ENCODE measurements at regions not wholly inside any gene's neighbourhood (a gene's known extent, or its start where the extent isn't known, plus 50 kb on each side); places are given as distances from the start of the nearest gene placed in this dataset.

DNA sequence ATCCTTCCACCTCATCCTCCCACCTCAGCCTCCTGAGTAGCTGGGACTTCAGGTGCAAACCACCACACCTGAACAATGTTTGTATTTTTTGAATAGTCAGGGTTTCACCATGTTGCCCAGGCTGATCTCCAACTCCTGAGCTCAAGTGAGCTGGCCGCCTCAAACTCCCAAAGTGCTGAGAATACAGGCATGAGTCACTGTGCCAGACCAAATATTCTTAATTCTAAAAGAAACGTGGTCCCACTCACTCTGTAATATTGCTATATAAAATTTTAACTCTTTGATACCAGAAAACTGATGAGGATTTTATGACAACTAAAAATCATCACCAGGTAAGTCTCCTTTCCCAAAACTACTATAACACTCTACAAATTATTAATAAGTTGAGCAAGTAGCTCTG, 716.8 kb upstream of the GJE1 start:
- no peak for ATAC-seq
- DNase-seq: no peak
- Histone ChIP-seq H3K4me1 (no peaks in the 10 kb centered on the region), H3K4me3 (no peak overlapping the region), H3K27ac (no peak overlapping the region), H3K36me3 (no peaks in the 10 kb centered on the region), H3K9me3 (peaks cover under 1% of the 10 kb centered on the region), H3K27me3 (ENCODE audit: low read depth) (no peaks in the 10 kb centered on the region)
- intact Hi-C loops (cut with DNase I): no loop called here
- TF ChIP-seq, protein P1, sequence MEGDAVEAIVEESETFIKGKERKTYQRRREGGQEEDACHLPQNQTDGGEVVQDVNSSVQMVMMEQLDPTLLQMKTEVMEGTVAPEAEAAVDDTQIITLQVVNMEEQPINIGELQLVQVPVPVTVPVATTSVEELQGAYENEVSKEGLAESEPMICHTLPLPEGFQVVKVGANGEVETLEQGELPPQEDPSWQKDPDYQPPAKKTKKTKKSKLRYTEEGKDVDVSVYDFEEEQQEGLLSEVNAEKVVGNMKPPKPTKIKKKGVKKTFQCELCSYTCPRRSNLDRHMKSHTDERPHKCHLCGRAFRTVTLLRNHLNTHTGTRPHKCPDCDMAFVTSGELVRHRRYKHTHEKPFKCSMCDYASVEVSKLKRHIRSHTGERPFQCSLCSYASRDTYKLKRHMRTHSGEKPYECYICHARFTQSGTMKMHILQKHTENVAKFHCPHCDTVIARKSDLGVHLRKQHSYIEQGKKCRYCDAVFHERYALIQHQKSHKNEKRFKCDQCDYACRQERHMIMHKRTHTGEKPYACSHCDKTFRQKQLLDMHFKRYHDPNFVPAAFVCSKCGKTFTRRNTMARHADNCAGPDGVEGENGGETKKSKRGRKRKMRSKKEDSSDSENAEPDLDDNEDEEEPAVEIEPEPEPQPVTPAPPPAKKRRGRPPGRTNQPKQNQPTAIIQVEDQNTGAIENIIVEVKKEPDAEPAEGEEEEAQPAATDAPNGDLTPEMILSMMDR (IDR thresholded peaks at IDR 0.05): no peak

DNA sequence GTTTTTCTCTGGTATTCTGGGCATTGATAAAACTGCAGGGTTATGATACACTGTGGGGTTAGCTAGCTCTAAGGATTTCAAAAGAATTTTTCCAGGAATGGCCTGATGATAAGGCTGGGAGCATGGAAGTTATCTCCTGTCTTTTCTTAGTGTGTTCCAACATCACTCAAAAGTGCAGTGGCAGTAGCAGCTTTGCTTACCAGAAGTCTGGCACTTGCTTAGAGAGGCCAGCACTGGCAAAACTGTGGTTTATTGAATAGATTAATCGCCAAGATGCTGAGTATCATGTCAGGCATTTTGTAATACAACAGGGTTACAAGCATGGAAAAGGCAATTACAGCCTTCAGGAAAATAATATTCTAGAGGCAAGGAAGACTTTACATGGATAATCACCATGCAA, 719.5 kb upstream of the GJE1 start:
- Histone ChIP-seq H3K9me3 (peaks cover 13% of the 10 kb centered on the region), H3K27me3 (ENCODE audit: low read depth) (no peaks in the 10 kb centered on the region), H3K27ac (no peak overlapping the region), H3K4me1 (no peaks in the 10 kb centered on the region), H3K36me3 (no peaks in the 10 kb centered on the region), H3K4me3 (no peak overlapping the region)
- ATAC-seq (no peak), DNase-seq (no peak)
- TF ChIP-seq, protein P1 (IDR thresholded peaks at IDR 0.05): no peak
- intact Hi-C loops (cut with DNase I): no loop called here

DNA sequence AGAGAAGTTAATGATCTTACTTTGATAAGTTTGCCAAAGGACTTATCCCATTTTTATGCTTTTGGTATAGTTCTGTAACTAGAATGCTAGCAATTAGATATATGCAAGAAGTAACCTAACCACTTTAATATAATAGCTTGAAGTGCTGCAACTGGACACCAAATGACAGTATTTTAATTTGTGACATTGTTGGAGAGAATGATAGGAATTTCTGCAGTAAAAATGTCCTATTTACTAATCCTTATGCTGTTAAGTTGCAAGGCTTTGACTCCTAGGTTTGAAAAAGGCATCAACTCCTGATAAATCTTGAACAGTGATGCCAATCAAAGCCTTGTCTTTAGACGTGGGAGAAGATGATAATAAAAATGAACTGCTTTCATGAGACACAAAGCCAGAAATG, 726.0 kb upstream of the GJE1 start:
- Histone ChIP-seq H3K27ac (no peak overlapping the region), H3K36me3 (no peaks in the 10 kb centered on the region), H3K9me3 (peaks cover 22% of the 10 kb centered on the region), H3K27me3 (ENCODE audit: low read depth) (no peaks in the 10 kb centered on the region), H3K4me1 (peaks cover 17% of the 10 kb centered on the region), H3K4me3 (no peak overlapping the region)
- ATAC-seq (no peak), DNase-seq (no peak)
- intact Hi-C loops (cut with DNase I): no loop called here
- TF ChIP-seq, protein P1 (IDR thresholded peaks at IDR 0.05): no peak

DNA sequence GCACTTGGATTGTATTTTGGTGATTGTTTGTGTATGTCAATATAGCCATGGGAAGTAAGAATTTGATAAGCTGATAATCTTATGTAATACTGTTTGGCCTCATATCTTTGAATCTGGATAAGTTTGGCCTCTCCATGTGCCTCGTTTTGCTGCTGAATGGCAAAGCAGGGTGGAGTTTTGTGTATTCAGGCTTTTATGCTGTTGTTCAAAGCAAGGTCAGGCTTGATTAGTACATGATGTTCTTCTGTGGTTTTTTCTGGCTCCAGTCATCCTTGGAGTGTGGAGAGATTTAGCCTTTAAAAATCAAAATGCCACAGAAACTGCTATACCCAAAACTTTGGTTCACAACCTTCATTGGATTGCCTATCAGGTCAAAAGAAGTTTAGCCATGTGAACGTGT, 728.9 kb upstream of the GJE1 start:
- Histone ChIP-seq H3K4me3 (no peak overlapping the region), H3K36me3 (no peaks in the 10 kb centered on the region), H3K27ac (no peak overlapping the region), H3K27me3 (ENCODE audit: low read depth) (no peaks in the 10 kb centered on the region), H3K9me3 (peaks cover 15% of the 10 kb centered on the region), H3K4me1 (peaks cover 17% of the 10 kb centered on the region)
- intact Hi-C loops (cut with DNase I): no loop called here
- ATAC-seq (peak; percentile 41 to 46), DNase-seq (no peak)
- TF ChIP-seq, protein P1 (IDR thresholded peaks at IDR 0.05): no peak

DNA sequence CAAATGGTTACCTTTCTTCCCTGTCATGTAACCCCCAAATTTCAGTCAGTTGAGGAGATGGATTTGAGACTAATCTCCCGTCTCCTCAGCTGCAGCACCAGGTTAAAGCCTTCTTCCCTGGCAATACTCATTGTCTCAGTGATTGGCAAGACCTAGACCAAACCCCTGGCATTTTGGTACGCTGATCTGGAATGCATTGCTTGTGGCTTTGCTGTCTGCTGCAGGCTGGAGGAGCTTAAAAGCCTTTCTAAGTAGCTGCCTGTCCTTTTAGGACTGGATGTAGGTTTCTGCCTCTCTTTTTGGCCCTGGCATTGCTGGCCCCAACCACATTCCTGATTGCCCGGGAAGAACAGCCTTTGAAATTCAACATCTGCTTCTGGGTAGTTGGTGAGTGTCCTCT, 729.6 kb upstream of the GJE1 start:
- intact Hi-C loops (cut with DNase I): no loop called here
- Histone ChIP-seq H3K4me3 (no peak overlapping the region), H3K9me3 (peaks cover 8% of the 10 kb centered on the region), H3K36me3 (no peaks in the 10 kb centered on the region), H3K4me1 (peaks cover 17% of the 10 kb centered on the region), H3K27ac (no peak overlapping the region), H3K27me3 (ENCODE audit: low read depth) (no peaks in the 10 kb centered on the region)
- ATAC-seq: no peak
- no peak for DNase-seq
- TF ChIP-seq, protein P1 (IDR thresholded peaks at IDR 0.05): no peak

- Histone ChIP-seq H3K4me1 (peaks cover 17% of the 10 kb centered on the region), H3K27ac (no peak overlapping the region), H3K27me3 (ENCODE audit: low read depth) (no peaks in the 10 kb centered on the region), H3K4me3 (no peak overlapping the region), H3K9me3 (peaks cover 2% of the 10 kb centered on the region), H3K36me3 (no peaks in the 10 kb centered on the region)
- intact Hi-C loops (cut with DNase I): no loop called here
- ATAC-seq: no peak
- no peak for DNase-seq
- TF ChIP-seq, protein P1 (IDR thresholded peaks at IDR 0.05): no peak
Measured at GRCh38 chr6:141402489-141402888, 730.2 kb upstream of the GJE1 start.

All from lower lobe of right lung (tissue), 2 donors.